Activated CD4-positive, alpha-beta T cell treated with anti-CD3 and anti-CD28 coated beads for 36 hours (primary cell): ENCODE measurements at regions not wholly inside any gene's neighbourhood (a gene's known extent, or its start where the extent isn't known, plus 50 kb on each side); places are given as distances from the start of the nearest gene placed in this dataset.

Experiments
- ATAC-seq: fragments of 200-7000 bp; cut with Tn5 transposase; one replicate; pipeline ENCODE4 v1.10.0; 2021; ENCODE audit warnings: mild to moderate bottlenecking, moderate library complexity
- CTCF ChIA-PET: fragments of 350-600 bp; sonication (Branson Sonifier 250); formaldehyde crosslinking; loops from one replicate; lab custom pipeline; 2021; ENCODE audit warnings: antibody characterized with exemption; lab: Charles Lee
- POLR2A ChIA-PET: fragments of 350-600 bp; sonication (Branson Sonifier 250); formaldehyde crosslinking; loops from one replicate; lab custom pipeline; 2021; ENCODE audit warnings: antibody characterized with exemption, inconsistent platforms; lab: Charles Lee
- DNase-seq: peaks from one replicate; pipeline ENCODE4 v3.0.0-alpha.2; 2020
- H3K27ac Mint-ChIP-seq: one replicate; pipeline ENCODE4 v1.8.0; 2021; ENCODE audit warnings: mixed read lengths
- H3K27me3 Mint-ChIP-seq: one replicate; pipeline ENCODE4 v1.8.0; 2021; ENCODE audit warnings: mixed read lengths
- H3K36me3 Mint-ChIP-seq: one replicate; pipeline ENCODE4 v1.8.0; 2021; ENCODE audit warnings: low read depth, mixed read lengths
- H3K4me1 Mint-ChIP-seq: one replicate; pipeline ENCODE4 v1.8.0; 2021; ENCODE audit warnings: mixed read lengths
- H3K4me3 Mint-ChIP-seq: one replicate; pipeline ENCODE4 v1.8.0; 2021; ENCODE audit warnings: mild to moderate bottlenecking, moderate library complexity, mixed read lengths
- H3K9me3 Mint-ChIP-seq: one replicate; pipeline ENCODE4 v1.8.0; 2021; ENCODE audit warnings: low read depth, mixed read lengths
- intact Hi-C, 2 experiments: fragments of 100-400 bp; cut with DNase I in 1 of 2; cut with micrococcal nuclease in 1 of 2; formaldehyde crosslinking; loops; one replicate each; pipeline versions ENCODE4 v1.14.2 to v1.15.1; 2022 to 2024; cut with DNase I, micrococcal nuclease

GRCh38 chr6:152905551-152906299, 77.1 kb downstream of the FBXO5 start:
- no peaks in the 10 kb centered on the region for H3K4me1 Mint-ChIP-seq
- no peak overlapping the region for H3K4me3 Mint-ChIP-seq
- DNase-seq (no peak), ATAC-seq (no peak)
- no peaks in the 10 kb centered on the region for H3K9me3 Mint-ChIP-seq
- H3K36me3 Mint-ChIP-seq = no peaks in the 10 kb centered on the region
- H3K27ac Mint-ChIP-seq = no peak overlapping the region
- CTCF ChIA-PET = interaction anchor here (1.0 kb wide), 1 partner anchor 9 kb away, joined by 3 read pairs; no protein-coding TSS in a partner anchor
- POLR2A ChIA-PET = no interaction called here
- peaks cover 13% of the 10 kb centered on the region for H3K27me3 Mint-ChIP-seq
- intact Hi-C loops = no loop called here

GRCh38 chr6:152909241-152909640, 73.6 kb downstream of the FBXO5 start:
- H3K36me3 Mint-ChIP-seq = no peaks in the 10 kb centered on the region

GRCh38 chr6:152916035-152916434, 66.8 kb downstream of the FBXO5 start:
- ATAC-seq = no peak
- intact Hi-C loops = no loop called here
- ChIA-PET POLR2A (no interaction called here), CTCF (interaction anchor here (1.2 kb wide), 2 partner anchors 17 to 19 kb away, joined by 3 to 5 read pairs; no protein-coding TSS in a partner anchor)
- Mint-ChIP-seq H3K27ac (no peak overlapping the region), H3K4me3 (no peak overlapping the region), H3K36me3 (no peaks in the 10 kb centered on the region), H3K9me3 (peaks cover 4% of the 10 kb centered on the region), H3K27me3 (peaks cover 21% of the 10 kb centered on the region), H3K4me1 (no peaks in the 10 kb centered on the region)
- DNase-seq = no peak

More at GRCh38 chr6:152909241-152909640, 73.6 kb downstream of the FBXO5 start:
- intact Hi-C loops = no loop called here
- Mint-ChIP-seq H3K4me1 (no peaks in the 10 kb centered on the region), H3K27me3 (peaks cover 23% of the 10 kb centered on the region), H3K9me3 (peaks cover 4% of the 10 kb centered on the region), H3K27ac (no peak overlapping the region), H3K4me3 (no peak overlapping the region)
- ATAC-seq (no peak), DNase-seq (no peak)
- POLR2A ChIA-PET = no interaction called here
- CTCF ChIA-PET = interaction anchor here (3.3 kb wide), 1 partner anchor 39 kb away, joined by 8 read pairs; no protein-coding TSS in a partner anchor

- no peaks in the 10 kb centered on the region for H3K9me3 Mint-ChIP-seq
- POLR2A ChIA-PET = no interaction called here
These were observed 63.9 kb downstream of the FBXO5 start for GRCh38 chr6:152918991-152919390.

GRCh38 chr6:152920016-152920415, 62.8 kb downstream of the FBXO5 start:
- DNase-seq = no peak
- no peak for ATAC-seq
- ChIA-PET POLR2A (no interaction called here), CTCF (interaction anchor here (0.6 kb wide), 1 partner anchor 17 kb away, joined by 3 read pairs; no protein-coding TSS in a partner anchor)
- Mint-ChIP-seq H3K4me1 (no peaks in the 10 kb centered on the region), H3K9me3 (no peaks in the 10 kb centered on the region), H3K4me3 (no peak overlapping the region), H3K27me3 (peaks cover 10% of the 10 kb centered on the region), H3K36me3 (no peaks in the 10 kb centered on the region), H3K27ac (no peak overlapping the region)
- intact Hi-C loops = no loop called here

More at GRCh38 chr6:152918991-152919390, 63.9 kb downstream of the FBXO5 start:
- ATAC-seq = no peak
- peaks cover 12% of the 10 kb centered on the region for H3K27me3 Mint-ChIP-seq
- H3K4me3 Mint-ChIP-seq = no peak overlapping the region
- intact Hi-C loops = no loop called here
- CTCF ChIA-PET = no interaction called here
- DNase-seq = no peak
- H3K27ac Mint-ChIP-seq = no peak overlapping the region
- H3K36me3 Mint-ChIP-seq = no peaks in the 10 kb centered on the region
- H3K4me1 Mint-ChIP-seq = no peaks in the 10 kb centered on the region
